ENCODE measurements at regions not wholly inside any gene's neighbourhood (a gene's known extent, or its start where the extent isn't known, plus 50 kb on each side); places are given as distances from the start of the nearest gene placed in this dataset.

- no peak overlapping the region for H3K4me3 ChIP-seq (ENCODE audit: low read depth, low read length)
- no peak for TF ChIP-seq CTCF (IDR thresholded peaks at IDR 0.05; ENCODE audit: borderline replicate concordance, insufficient read depth, low read depth, low read length)
These were observed 437.1 kb downstream of the SHQ1 start for GRCh38 chr3:72411126-72411525.

GRCh38 chr3:72408983-72409779 is 439.1 kb downstream of the SHQ1 start:
- no peak overlapping the region for H3K4me3 ChIP-seq (ENCODE audit: low read depth, low read length)
- TF ChIP-seq CTCF (IDR thresholded peaks at IDR 0.05; ENCODE audit: borderline replicate concordance, insufficient read depth, low read depth, low read length), result no peak

- no peak for TF ChIP-seq CTCF (IDR thresholded peaks at IDR 0.05; ENCODE audit: borderline replicate concordance, insufficient read depth, low read depth, low read length)
- H3K4me3 ChIP-seq (ENCODE audit: low read depth, low read length), result no peak overlapping the region
These were observed 440.5 kb downstream of the SHQ1 start for GRCh38 chr3:72407766-72408165.

- no peak for TF ChIP-seq CTCF (IDR thresholded peaks at IDR 0.05; ENCODE audit: borderline replicate concordance, insufficient read depth, low read depth, low read length)
- H3K4me3 ChIP-seq (ENCODE audit: low read depth, low read length), result no peak overlapping the region
These were observed 442.2 kb downstream of the SHQ1 start for GRCh38 chr3:72405943-72406566.

- H3K4me3 ChIP-seq (ENCODE audit: low read depth, low read length), result no peak overlapping the region
- no peak for TF ChIP-seq CTCF (IDR thresholded peaks at IDR 0.05; ENCODE audit: borderline replicate concordance, insufficient read depth, low read depth, low read length)
These were observed 447.2 kb downstream of the SHQ1 start for GRCh38 chr3:72401005-72401545.

- TF ChIP-seq CTCF (IDR thresholded peaks at IDR 0.05; ENCODE audit: borderline replicate concordance, insufficient read depth, low read depth, low read length), result no peak
- H3K4me3 ChIP-seq (ENCODE audit: low read depth, low read length), result no peak overlapping the region
These were observed 449.5 kb downstream of the SHQ1 start for GRCh38 chr3:72398781-72399180.

GRCh38 chr3:72397586-72397985 is 450.7 kb downstream of the SHQ1 start:
- no peak for TF ChIP-seq CTCF (IDR thresholded peaks at IDR 0.05; ENCODE audit: borderline replicate concordance, insufficient read depth, low read depth, low read length)
- no peak overlapping the region for H3K4me3 ChIP-seq (ENCODE audit: low read depth, low read length)

All from GM12875 (cell line).